ENCODE measurements at regions not wholly inside any gene's neighbourhood (a gene's known extent, or its start where the extent isn't known, plus 50 kb on each side); places are given as distances from the start of the nearest gene placed in this dataset.
"Not testable (repeated sequence)": the region's sequence is repeated elsewhere in the genome, so short reads cannot be mapped to it uniquely, and the experiment has no call there.

GRCh38 chr3:74036102-74036501, 411.4 kb upstream of the PDZRN3 start:
- DNase-seq = no peak

DNA sequence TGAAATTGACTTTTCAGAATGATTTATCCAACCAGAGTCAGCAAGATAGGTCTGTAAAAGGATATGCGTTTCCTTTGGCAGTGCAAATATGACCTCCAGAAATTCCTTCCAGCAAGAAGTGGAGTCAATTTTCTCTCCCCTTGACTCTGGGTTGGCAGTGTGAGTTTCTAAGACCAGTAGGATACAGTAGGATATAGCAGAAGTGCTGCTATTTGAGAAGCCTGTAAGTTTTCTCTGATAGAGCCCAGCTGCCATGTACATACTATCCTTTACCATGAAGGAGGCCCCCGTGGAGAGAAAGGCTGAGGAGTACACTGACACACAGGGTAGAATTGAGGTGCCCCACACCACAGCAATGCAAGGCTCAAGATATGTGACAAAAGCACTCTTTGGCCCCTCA, 409.1 kb upstream of the PDZRN3 start:
- no peak for DNase-seq

- DNase-seq = no peak
Observed at GRCh38 chr3:74033381-74033780, 408.6 kb upstream of the PDZRN3 start.

DNA sequence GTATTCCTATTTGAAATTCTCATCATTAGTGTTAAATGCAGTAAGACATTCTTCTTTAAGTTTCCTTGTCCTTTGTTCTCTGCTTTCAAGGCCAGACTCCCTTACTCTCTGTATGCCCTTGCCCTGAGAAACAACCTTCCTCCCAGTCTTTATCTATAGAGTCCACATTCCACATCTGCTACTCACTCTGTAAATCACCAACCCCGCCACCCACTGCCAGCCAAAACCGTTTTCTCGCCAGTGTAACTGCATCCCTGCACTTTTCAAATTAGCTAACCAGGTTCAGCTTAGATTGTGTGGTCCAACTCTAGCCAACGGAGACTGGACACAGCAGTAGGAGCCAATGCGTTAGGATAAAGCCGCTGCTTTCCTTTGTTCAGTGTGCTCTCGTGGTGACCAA, 402.4 kb upstream of the PDZRN3 start:
- no peak for DNase-seq

DNA sequence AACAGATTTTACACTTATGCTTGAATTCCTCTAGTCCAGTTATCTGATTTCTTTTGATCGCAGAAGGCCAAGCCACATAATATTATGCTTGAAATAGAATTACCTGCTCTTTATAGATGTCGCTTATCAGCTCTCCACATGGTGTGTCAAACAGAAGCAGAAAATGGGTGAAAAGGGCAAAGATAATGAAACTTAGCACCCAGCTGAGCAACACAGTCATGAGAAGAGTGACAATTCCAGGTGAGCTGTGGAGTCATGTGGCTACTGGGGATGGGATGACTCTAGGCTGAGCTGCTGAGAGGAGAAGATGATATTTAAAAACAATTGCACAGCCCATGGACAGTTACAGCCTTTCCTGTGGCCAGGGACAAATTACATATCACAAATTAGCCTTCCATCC, 398.7 kb upstream of the PDZRN3 start:
- DNase-seq = no peak

DNA sequence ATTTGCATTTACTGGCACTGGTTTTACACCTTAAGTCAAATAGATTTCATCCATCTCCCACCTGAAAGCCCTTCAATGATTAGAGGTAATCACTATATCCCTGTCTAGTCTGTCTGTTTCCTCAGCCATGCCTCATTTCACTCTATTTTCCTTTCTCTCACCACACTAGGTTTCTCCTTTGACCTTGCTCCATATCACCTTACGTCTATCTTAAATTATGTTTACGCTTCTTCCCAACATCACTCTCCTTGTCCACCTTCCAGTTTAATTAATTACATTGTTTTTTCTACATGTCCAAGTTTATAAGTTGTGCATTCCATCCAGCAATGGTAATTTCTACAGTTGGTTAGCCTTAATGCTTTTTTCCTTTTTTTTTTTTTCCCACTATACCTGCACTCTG, 396.7 kb upstream of the PDZRN3 start:
- no peak for DNase-seq

- no peak for DNase-seq
Observed at GRCh38 chr3:74009961-74010844, 385.5 kb upstream of the PDZRN3 start.

GRCh38 chr3:74004386-74004785, 379.6 kb upstream of the PDZRN3 start:
- DNase-seq = no peak

DNA sequence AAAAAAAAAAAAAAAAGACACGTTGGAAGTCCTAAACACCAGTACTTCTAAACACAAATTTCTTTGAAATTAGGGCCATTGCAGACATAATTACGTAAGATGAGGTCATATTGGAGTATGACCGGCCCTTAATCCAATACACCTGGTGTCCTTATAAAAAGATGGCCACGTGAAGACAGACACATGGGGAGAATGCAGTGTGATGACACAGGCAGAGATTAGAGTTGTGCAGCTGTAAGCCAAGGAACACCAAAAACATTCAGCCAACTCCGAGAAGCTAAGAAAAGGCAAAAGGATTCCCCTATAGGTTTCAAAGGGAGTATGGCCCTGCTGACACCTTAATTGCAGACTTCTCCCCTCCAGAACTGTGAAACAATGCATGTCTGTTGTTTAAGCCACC, 379.0 kb upstream of the PDZRN3 start:
- DNase-seq = no peak

DNA sequence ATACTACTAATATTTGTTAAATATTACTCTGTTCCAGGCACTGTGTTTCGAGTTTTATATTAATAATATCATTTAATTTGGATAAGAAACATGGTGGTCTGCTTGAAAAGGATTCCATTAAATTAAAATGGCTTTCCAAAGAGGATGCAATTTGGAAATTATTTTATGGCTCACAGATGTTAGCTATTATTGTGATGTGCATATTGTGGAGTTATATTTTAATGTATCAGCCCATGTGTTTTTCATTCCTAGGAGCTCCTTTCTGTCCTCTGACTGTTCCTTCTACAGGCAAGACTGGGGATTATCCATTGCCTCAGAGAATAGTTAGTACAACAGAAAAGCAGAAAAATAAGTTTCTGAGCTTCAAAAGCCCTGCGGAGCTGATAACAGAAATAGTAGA, 376.7 kb upstream of the PDZRN3 start:
- DNase-seq = no peak

DNA sequence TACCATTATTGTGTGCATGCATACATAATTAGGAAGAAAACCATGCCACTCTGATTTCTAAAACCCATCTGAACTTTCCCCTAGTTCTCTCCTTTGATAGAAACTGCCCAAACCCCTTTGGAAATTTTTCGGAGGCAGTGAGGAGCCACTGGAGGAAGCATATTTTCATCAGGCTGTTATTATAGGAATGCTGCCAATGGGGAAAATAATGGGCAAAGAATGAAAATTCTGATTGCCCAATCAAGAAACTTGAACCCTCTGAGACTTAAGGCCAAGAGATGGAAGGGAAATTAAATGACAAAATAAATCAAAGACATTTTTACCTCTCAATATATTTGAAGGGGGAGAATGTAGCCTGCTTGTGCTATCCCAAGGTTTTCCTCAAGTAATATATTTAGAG, 376.0 kb upstream of the PDZRN3 start:
- DNase-seq = no peak

DNA sequence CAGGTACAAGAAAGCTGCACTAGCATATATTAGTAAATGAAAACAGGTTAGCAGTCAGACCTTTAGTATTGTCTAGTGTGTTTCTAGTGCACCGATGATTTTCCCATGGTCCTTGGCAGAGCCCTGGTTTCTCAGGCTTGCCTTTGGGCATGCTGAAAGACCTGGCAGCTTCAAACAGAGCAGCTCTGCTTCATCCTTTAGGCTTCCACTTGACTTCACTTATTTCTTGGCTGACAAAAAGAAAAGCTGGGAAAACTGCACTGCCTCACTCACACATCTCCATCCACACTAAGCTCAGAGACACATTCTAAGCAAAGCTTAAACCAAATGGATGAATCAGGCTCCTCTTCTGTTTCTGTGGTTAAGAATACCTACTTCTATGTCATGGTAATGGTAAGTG, 374.8 kb upstream of the PDZRN3 start:
- no peak for DNase-seq

GRCh38 chr3:73990691-73991090, 365.9 kb upstream of the PDZRN3 start:
- DNase-seq = not testable (repeated sequence)

- DNase-seq = no peak
Observed at GRCh38 chr3:73966733-73967132, 342.0 kb upstream of the PDZRN3 start.

DNA sequence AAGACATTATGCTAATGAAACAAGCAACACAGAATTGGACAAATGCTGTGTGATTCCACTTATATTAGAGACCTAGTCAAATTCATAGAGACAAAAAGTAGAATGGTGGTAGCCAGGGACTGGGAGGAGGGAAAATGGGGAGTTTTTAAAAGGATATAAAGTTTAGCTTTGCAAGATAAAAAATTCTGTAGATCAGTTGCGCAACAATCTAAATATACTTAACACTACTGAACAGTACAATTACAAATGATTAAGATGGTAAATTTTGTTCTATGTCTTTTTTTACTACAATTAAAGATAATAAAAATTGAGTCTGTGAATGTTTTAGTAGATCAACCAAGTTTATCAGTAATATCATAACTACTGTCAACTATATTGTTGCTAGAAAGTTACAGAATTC, 340.1 kb upstream of the PDZRN3 start:
- DNase-seq = no peak

DNA sequence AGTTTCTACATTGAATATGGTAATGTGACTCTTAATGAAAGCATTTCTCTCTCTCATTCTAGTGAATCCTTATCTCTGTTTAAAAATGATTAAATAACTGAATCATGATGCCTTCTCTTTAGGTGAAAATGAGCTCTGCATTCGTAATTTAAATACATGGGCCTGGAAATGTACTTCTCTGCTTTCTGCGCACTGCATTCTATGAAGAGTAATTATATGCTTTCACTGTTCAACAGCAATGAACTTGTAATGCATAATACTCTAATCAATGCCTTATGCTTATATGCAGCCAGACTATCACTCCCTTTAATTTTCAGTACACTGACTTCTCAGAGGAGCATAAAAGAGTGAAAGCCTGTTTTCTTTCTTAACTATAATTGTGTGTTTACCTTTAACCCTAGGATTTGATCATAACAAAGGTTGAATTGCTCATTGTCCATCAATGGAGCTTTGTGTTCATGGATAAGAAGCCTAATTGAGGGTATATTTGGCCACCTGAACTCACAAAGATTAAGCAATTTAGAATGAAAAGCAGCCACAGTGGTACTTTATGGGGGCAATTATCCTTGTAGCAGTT, 330.8 kb upstream of the PDZRN3 start:
- no peak for DNase-seq

GRCh38 chr3:73954506-73954905, 329.8 kb upstream of the PDZRN3 start:
- no peak for DNase-seq

DNA sequence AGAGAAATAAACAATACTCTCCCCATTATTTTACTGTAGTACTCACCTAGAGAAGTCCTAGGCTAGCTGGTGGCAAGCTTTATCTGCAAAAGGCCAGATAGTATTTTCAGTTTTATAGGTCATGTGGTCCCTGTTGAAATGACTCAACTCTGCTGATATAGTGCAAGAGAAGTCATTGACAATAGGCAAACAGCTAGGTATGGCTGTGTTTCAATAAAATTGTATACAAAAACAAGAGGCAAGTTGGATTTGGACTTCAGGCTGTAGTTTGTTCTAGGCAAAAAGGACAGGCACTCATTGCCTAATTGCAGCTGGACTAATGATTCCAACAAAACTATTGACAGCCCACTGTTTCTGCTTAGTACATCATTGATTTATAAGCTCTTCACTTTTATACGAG, 328.0 kb upstream of the PDZRN3 start:
- DNase-seq = no peak

GRCh38 chr3:73950865-73951558, 326.3 kb upstream of the PDZRN3 start:
- DNase-seq = no peak

- DNase-seq = no peak
Observed at GRCh38 chr3:73945541-73945940, 320.8 kb upstream of the PDZRN3 start.

- DNase-seq = no peak
Observed at GRCh38 chr3:73939985-73940384, 315.2 kb upstream of the PDZRN3 start.

DNA sequence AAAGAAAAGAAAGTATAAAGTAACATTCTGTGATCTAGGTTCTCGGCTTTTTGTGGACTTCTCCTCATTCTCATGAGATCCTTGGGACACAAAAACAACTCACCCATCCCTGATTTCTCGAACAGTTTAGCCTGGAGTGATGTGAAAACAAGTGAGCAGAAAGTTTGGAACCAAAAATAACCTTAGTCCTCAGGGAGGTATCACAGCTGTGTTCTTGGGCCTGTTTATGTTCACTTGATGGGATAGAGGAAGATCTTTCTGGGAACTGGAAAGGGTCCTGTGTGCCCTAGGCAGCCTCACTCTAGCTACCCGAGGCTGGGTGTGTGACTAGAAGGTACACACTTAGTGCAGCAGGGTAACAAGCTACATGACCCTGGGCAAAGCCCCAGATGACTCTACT, 308.8 kb upstream of the PDZRN3 start:
- DNase-seq = no peak

GRCh38 chr3:73927203-73927570, 302.4 kb upstream of the PDZRN3 start:
- DNase-seq = no peak
